Inferior parietal cortex (tissue), 1 donor: ENCODE measurements at regions not wholly inside any gene's neighbourhood (a gene's known extent, or its start where the extent isn't known, plus 50 kb on each side); places are given as distances from the start of the nearest gene placed in this dataset.

Source experiments
- DNase-seq: peaks from one replicate; pipeline ENCODE4 v3.0.0-alpha.2; 2016; ENCODE audit errors: extremely low spot score

DNA sequence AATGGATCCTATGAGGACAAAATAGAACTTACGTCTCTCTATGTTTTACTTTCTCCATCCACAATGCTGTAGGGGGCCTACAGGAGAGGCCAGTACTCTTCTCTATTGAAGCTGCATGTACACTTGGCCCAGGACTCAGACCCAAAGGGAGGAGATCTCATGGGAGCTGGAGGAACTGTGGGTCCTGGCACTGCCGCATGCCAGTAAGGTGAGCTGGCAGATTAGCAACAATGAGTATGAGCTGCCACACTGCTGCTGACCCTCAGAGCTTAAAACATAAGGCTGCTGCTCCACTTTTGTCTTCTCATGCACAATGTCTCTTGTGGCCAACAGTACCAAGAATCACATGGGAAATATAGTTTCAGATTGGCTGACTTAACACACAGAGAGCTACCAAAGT, 57.8 kb upstream of the TBC1D5 start:
- DNase-seq, result no peak

DNA sequence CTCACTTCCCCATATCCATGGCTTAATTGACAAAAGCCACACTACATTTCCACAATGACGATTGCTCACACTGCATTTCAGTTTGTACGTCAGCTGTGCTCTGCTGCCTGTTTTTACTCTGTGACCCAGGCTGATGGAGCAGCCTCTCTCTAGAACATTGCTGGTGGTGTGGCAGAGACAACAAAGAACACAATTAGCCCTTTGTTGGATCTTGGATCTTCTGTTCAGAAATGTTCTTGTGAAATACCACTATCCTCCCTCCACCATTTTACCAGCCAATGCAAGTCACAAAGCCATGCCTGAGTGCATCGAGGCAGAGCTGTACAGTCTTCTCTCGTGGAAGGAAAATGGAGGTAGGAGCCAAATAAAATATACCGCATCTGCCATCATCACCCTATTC, 56.9 kb upstream of the TBC1D5 start:
- DNase-seq, result peak; percentile 26

DNA sequence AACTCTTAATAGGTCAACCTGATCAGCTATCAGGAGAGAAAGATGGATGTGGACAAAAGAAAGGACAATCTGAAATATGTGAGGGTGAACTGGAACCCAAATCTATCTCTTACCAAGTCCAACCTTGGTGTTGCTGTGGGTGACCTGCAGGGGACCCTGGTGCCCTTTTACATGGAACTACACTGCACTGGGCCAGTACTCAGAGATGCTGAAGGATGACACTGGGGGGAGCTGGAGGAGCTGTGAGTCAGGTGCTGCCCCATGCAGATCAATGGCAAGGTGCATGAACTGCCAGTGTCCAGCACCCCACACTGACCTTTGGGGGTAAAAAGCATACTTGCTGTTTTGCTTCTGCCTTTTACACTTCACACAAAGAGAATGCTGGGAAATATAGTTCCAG, 55.6 kb upstream of the TBC1D5 start:
- DNase-seq, result no peak

DNA sequence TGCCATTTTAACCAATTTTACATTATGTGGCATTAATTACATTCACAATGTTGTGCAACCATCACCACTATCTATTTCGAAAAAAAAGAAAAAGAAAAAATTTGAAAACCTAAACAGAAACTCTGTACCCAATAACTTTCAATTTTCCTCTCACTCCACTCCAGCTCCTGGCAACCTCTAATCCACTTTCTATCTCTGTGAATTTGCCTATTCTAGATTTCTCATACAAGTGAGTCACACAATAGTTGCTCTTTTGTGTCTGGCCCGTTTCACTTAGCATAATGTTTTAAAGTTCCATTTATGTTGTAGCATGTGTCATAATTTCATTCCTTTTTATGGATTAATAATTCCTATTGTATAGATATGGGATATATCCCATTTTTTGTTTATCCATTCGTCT, 53.3 kb upstream of the TBC1D5 start:
- no peak for DNase-seq

DNA sequence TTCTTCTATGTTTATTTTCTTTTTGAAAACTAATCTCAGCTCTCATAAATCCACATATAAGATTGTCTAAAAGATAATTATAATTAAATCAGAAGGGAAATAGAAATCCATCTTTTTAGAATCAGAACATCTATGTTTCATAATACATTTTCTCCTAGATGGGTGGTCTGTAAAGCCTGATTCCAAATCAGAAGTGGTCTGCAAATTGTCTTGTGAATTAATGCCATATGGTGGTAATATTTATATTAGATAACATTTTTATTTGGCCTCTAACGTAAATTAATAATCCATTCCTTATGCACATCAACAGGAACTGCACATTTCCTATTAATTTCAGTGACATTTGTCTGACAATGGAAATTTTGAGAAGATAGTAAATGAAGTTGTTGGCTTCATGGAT, 52.8 kb upstream of the TBC1D5 start:
- DNase-seq, result no peak

DNA sequence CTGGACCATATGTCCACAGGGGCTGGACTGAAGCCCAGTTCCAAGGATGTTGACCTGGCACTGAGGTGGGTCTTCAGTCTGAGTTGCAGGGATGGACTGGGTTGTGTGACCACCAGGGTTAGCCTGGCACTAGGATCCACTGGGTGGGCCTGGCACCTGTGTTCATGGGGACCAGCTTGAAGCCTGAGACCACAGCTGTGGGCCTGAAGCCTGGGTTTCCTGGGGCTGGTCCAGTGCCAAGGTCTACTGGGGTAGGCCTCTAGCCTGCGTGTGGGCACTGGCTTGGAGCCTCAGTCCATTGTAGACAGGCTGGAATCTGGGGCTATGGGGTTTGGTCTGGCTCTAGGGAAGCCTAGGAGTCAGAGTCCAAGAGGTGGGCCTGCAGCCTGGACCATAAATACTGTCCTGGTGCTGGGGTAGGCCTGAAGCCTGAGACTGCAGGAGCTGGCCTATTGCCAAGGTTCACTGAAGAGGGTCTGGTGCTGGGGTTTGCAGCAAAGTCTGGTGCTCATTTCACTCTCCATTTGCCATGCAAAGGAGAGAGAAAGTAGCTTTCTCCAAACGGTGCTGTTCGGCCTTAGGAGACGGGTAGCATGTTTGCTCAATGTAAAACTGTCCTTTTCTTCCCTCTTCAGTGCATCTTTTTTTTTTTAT, 51.2 kb upstream of the TBC1D5 start:
- DNase-seq, result no peak
